WTC11 (cell line): ENCODE measurements at regions not wholly inside any gene's neighbourhood (a gene's known extent, or its start where the extent isn't known, plus 50 kb on each side); places are given as distances from the start of the nearest gene placed in this dataset.

Experiments used
- ATAC-seq: fragments of 200-7000 bp; cut with Tn5 transposase; 2 replicates; pipeline ENCODE4 v1.10.0; 2021; ENCODE audit warnings: mild to moderate bottlenecking, moderate library complexity
- CTCF ChIA-PET: fragments of 300-600 bp; sonication (Branson Sonifier 250); formaldehyde crosslinking; loops from one replicate; lab custom pipeline; 2021; ENCODE audit warnings: antibody characterized with exemption; lab: Charles Lee
- POLR2A ChIA-PET: fragments of 350-600 bp; sonication (Branson Sonifier 250); formaldehyde crosslinking; loops from one replicate; lab custom pipeline; 2021; ENCODE audit warnings: antibody characterized with exemption; lab: Charles Lee
- DNase-seq: peaks from one replicate; pipeline ENCODE4 v3.0.0; 2021; ENCODE audit warnings: low spot score
- H3K27ac Mint-ChIP-seq: 2 replicates; pipeline ENCODE4 v1.8.0; 2021; ENCODE audit warnings: mixed read lengths
- H3K27me3 Mint-ChIP-seq: 2 replicates; pipeline ENCODE4 v1.8.0; 2021; ENCODE audit warnings: low read depth, mild to moderate bottlenecking, moderate library complexity, mixed read lengths
- H3K36me3 Mint-ChIP-seq: 2 replicates; pipeline ENCODE4 v1.8.0; 2021; ENCODE audit warnings: mixed read lengths
- H3K4me1 Mint-ChIP-seq: 2 replicates; pipeline ENCODE4 v1.8.0; 2022; ENCODE audit warnings: mixed read lengths
- H3K4me3 Mint-ChIP-seq: 2 replicates; pipeline ENCODE4 v1.8.0; 2021; ENCODE audit warnings: mild to moderate bottlenecking, moderate library complexity, mixed read lengths
- H3K9me3 Mint-ChIP-seq: 2 replicates; pipeline ENCODE4 v1.8.0; 2021; ENCODE audit warnings: mixed read lengths
- AR ChIP-seq: fragments of 250-450 bp; sonication (Bioruptor Pico); IDR thresholded peaks from 2 replicates; pipeline ENCODE4 v1.9.0; 2021; ENCODE audit warnings: mild to moderate bottlenecking
- ATF6 ChIP-seq: sonication (generic); formaldehyde crosslinking; IDR thresholded peaks from 2 replicates; pipeline ENCODE4 v1.8.1; 2023; ENCODE audit warnings: mild to moderate bottlenecking, missing genetic modification reagents
- CREB1 ChIP-seq: sonication (generic); formaldehyde crosslinking; IDR thresholded peaks from 2 replicates; pipeline ENCODE4 v1.8.0; 2023; ENCODE audit warnings: mild to moderate bottlenecking, missing genetic modification reagents
- ELF4 ChIP-seq: sonication (generic); formaldehyde crosslinking; IDR thresholded peaks from 2 replicates; pipeline ENCODE4 v1.8.1; 2022; ENCODE audit warnings: low read depth, mild to moderate bottlenecking, moderate library complexity, missing genetic modification reagents
- EMX1 ChIP-seq: fragments of 250-450 bp; sonication (Bioruptor Pico); IDR thresholded peaks from 2 replicates; pipeline ENCODE4 v1.8.0; 2021; ENCODE audit warnings: mild to moderate bottlenecking
- ESRRA ChIP-seq: sonication (generic); formaldehyde crosslinking; IDR thresholded peaks from 2 replicates; pipeline ENCODE4 v1.8.1; 2022; ENCODE audit warnings: mild to moderate bottlenecking, missing genetic modification reagents, borderline replicate concordance
- ETV6 ChIP-seq: sonication (generic); formaldehyde crosslinking; IDR thresholded peaks from 2 replicates; pipeline ENCODE4 v1.8.1; 2022; ENCODE audit warnings: mild to moderate bottlenecking, missing genetic modification reagents
- IRF1 ChIP-seq: sonication (generic); formaldehyde crosslinking; IDR thresholded peaks from 2 replicates; pipeline ENCODE4 v1.8.0; 2023; ENCODE audit warnings: missing genetic modification reagents
- IRF2 ChIP-seq: sonication (generic); formaldehyde crosslinking; IDR thresholded peaks from 2 replicates; pipeline ENCODE4 v1.8.0; 2022; ENCODE audit warnings: low read depth, missing genetic modification reagents, borderline replicate concordance
- MLX ChIP-seq: sonication (generic); formaldehyde crosslinking; IDR thresholded peaks from 2 replicates; pipeline ENCODE4 v1.8.1; 2023; ENCODE audit warnings: mild to moderate bottlenecking, missing genetic modification reagents, moderate library complexity
- MXD4 ChIP-seq: fragments of 250-450 bp; sonication (Bioruptor Pico); IDR thresholded peaks from 2 replicates; pipeline ENCODE4 v1.8.0; 2021; ENCODE audit warnings: mild to moderate bottlenecking, moderate library complexity, borderline replicate concordance
- MYBL2 ChIP-seq: sonication (generic); formaldehyde crosslinking; IDR thresholded peaks from 2 replicates; pipeline ENCODE4 v1.8.1; 2023; ENCODE audit warnings: mild to moderate bottlenecking, moderate library complexity, missing genetic modification reagents
- NR1H2 ChIP-seq: sonication (generic); formaldehyde crosslinking; IDR thresholded peaks from 2 replicates; pipeline ENCODE4 v1.9.0; 2021; ENCODE audit warnings: mild to moderate bottlenecking, moderate library complexity, missing genetic modification reagents
- PREB ChIP-seq: sonication (generic); formaldehyde crosslinking; IDR thresholded peaks from 2 replicates; pipeline ENCODE4 v1.8.1; 2022; ENCODE audit warnings: mild to moderate bottlenecking, missing genetic modification reagents, moderate library complexity, borderline replicate concordance
- TP53 ChIP-seq: sonication (generic); formaldehyde crosslinking; IDR thresholded peaks from 2 replicates; pipeline ENCODE4 v1.8.1; 2023; ENCODE audit warnings: mild to moderate bottlenecking, missing genetic modification reagents
- USF1 ChIP-seq: sonication (generic); formaldehyde crosslinking; IDR thresholded peaks from 2 replicates; pipeline ENCODE4 v1.8.0; 2022; ENCODE audit warnings: mild to moderate bottlenecking, missing genetic modification reagents
- USF2 ChIP-seq: sonication (generic); formaldehyde crosslinking; IDR thresholded peaks from 2 replicates; pipeline ENCODE4 v1.8.1; 2023; ENCODE audit warnings: mild to moderate bottlenecking, missing genetic modification reagents, moderate library complexity
- ZBTB21 ChIP-seq: sonication (generic); formaldehyde crosslinking; IDR thresholded peaks from 2 replicates; pipeline ENCODE4 v1.8.1; 2023; ENCODE audit warnings: mild to moderate bottlenecking, missing genetic modification reagents, borderline replicate concordance
- ZNF138 ChIP-seq: sonication (generic); formaldehyde crosslinking; conservative IDR thresholded peaks from 2 replicates; pipeline ENCODE4 v1.8.1; 2022; ENCODE audit warnings: mild to moderate bottlenecking, moderate library complexity, missing genetic modification reagents
- ZNF416 ChIP-seq: fragments of 250-450 bp; sonication (Bioruptor Pico); IDR thresholded peaks from 2 replicates; pipeline ENCODE4 v1.9.0; 2021; ENCODE audit warnings: mild to moderate bottlenecking, inconsistent platforms
- ZNF671 ChIP-seq: fragments of 250-450 bp; sonication (Bioruptor Pico); IDR thresholded peaks from 2 replicates; pipeline ENCODE4 v1.8.0; 2021; ENCODE audit warnings: mild to moderate bottlenecking

GRCh38 chr6:163970846-163971564 lies 556.5 kb downstream of the QKI start:
- Mint-ChIP-seq H3K9me3 (peaks cover 4% of the 10 kb centered on the region), H3K4me3 (no peak overlapping the region), H3K4me1 (no peaks in the 10 kb centered on the region), H3K27ac (no peak overlapping the region), H3K36me3 (peaks cover 3% of the 10 kb centered on the region; the same call in 1 of the 2 replicates), H3K27me3 (no peaks in the 10 kb centered on the region)
- no peak for TF ChIP-seq IRF1 (CRISPR knock-in tag)
- TF ChIP-seq MLX (CRISPR knock-in tag) = no peak
- TF ChIP-seq USF1 (CRISPR knock-in tag) = no peak
- no peak for TF ChIP-seq AR (CRISPR knock-in tag)
- no peak for TF ChIP-seq PREB (CRISPR knock-in tag)
- TF ChIP-seq NR1H2 (CRISPR knock-in tag) = no peak
- TF ChIP-seq TP53 (CRISPR knock-in tag) = no peak
- no peak for TF ChIP-seq ELF4 (CRISPR knock-in tag)
- CTCF ChIA-PET = no interaction called here
- ATAC-seq = no peak
- POLR2A ChIA-PET = no interaction called here
- no peak for DNase-seq

GRCh38 chr6:163965426-163966348 lies 551.2 kb downstream of the QKI start:
- Mint-ChIP-seq H3K27ac (no peak overlapping the region), H3K36me3 (no peaks in the 10 kb centered on the region), H3K27me3 (no peaks in the 10 kb centered on the region), H3K4me3 (no peak overlapping the region), H3K4me1 (no peaks in the 10 kb centered on the region), H3K9me3 (no peaks in the 10 kb centered on the region)
- DNase-seq = no peak
- ChIA-PET CTCF (no interaction called here), POLR2A (no interaction called here)
- no peak for ATAC-seq
- TF ChIP-seq CREB1 (CRISPR knock-in tag) (no peak), ZNF671 (CRISPR knock-in tag) (no peak)

GRCh38 chr6:163964789-163965188 lies 550.3 kb downstream of the QKI start:
- ChIA-PET CTCF (no interaction called here), POLR2A (no interaction called here)
- DNase-seq (no peak), ATAC-seq (no peak)
- Mint-ChIP-seq H3K27me3 (no peaks in the 10 kb centered on the region), H3K4me3 (no peak overlapping the region), H3K27ac (no peak overlapping the region), H3K4me1 (peaks cover 3% of the 10 kb centered on the region), H3K9me3 (no peaks in the 10 kb centered on the region), H3K36me3 (no peaks in the 10 kb centered on the region)
- TF ChIP-seq MYBL2 (CRISPR knock-in tag) (no peak), IRF2 (CRISPR knock-in tag) (no peak), TP53 (CRISPR knock-in tag) (no peak), ZBTB21 (CRISPR knock-in tag) (no peak), ATF6 (no peak), USF2 (CRISPR knock-in tag) (no peak), EMX1 (CRISPR knock-in tag) (no peak), ZNF416 (CRISPR knock-in tag) (no peak), ETV6 (CRISPR knock-in tag) (no peak), ESRRA (CRISPR knock-in tag) (no peak), ZNF138 (CRISPR knock-in tag) (no peak), MXD4 (CRISPR knock-in tag) (no peak)
